ENCODE measurements at regions not wholly inside any gene's neighbourhood (a gene's known extent, or its start where the extent isn't known, plus 50 kb on each side); places are given as distances from the start of the nearest gene placed in this dataset.

- no peak overlapping the region for H3K27ac ChIP-seq (ENCODE audit: low read depth, low read length)
- no peak overlapping the region for H3K9ac ChIP-seq (ENCODE audit: low read depth in 1 of 3, low read length in 3 of 3)
- H3K4me1 ChIP-seq (ENCODE audit: control insufficient read depth in 3 of 3, insufficient read depth in 3 of 3, low read length in 3 of 3) = peaks cover 9 to 11% (median 11%) of the 10 kb centered on the region in 3 donors
- H3K27me3 ChIP-seq (ENCODE audit: control insufficient read depth in 3 of 3, insufficient read depth in 3 of 3, low read length in 3 of 3) = no peaks in the 10 kb centered on the region
- no peak overlapping the region for H3K4me3 ChIP-seq (ENCODE audit: low read length in 3 of 3)
- H3K9me3 ChIP-seq (ENCODE audit: control insufficient read depth in 3 of 3, low read length in 3 of 3) = no peaks in the 10 kb centered on the region
- H3K36me3 ChIP-seq (ENCODE audit: control insufficient read depth in 3 of 3, insufficient read depth in 3 of 3, low read length in 3 of 3) = no peaks in the 10 kb centered on the region
Observed at GRCh38 chr7:135803143-135803542, 54.5 kb upstream of the FAM180A start.

DNA sequence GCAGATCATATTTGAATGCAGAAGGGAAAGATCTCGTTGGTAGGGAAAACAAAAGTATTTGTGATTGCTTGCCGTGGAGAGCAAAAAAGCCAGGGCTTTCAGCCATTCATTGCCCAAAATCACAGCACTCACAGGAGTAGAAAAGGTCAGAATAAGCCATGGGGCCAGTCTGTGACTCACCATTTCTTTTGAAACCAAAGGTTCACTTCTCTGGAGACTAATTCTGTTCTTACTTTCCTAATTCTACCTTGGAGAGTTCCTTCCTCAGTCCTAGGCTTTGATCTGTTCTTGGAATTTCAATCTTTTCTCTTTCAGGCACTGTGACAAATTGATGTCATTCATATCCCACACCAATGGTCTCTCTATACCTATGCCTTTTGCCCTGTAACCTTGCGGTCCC lies 54.1 kb upstream of the FAM180A start:
- H3K36me3 ChIP-seq (ENCODE audit: control insufficient read depth in 3 of 3, insufficient read depth in 3 of 3, low read length in 3 of 3) = no peaks in the 10 kb centered on the region
- no peaks in the 10 kb centered on the region for H3K27me3 ChIP-seq (ENCODE audit: control insufficient read depth in 3 of 3, insufficient read depth in 3 of 3, low read length in 3 of 3)
- H3K4me3 ChIP-seq (ENCODE audit: low read length in 3 of 3) = no peak overlapping the region
- peaks cover 5 to 7% (median 7%) of the 10 kb centered on the region in 3 donors for H3K4me1 ChIP-seq (ENCODE audit: control insufficient read depth in 3 of 3, insufficient read depth in 3 of 3, low read length in 3 of 3)
- no peak overlapping the region for H3K27ac ChIP-seq (ENCODE audit: low read depth, low read length)
- no peak overlapping the region for H3K9ac ChIP-seq (ENCODE audit: low read depth in 1 of 3, low read length in 3 of 3)
- no peaks in the 10 kb centered on the region for H3K9me3 ChIP-seq (ENCODE audit: control insufficient read depth in 3 of 3, low read length in 3 of 3)

DNA sequence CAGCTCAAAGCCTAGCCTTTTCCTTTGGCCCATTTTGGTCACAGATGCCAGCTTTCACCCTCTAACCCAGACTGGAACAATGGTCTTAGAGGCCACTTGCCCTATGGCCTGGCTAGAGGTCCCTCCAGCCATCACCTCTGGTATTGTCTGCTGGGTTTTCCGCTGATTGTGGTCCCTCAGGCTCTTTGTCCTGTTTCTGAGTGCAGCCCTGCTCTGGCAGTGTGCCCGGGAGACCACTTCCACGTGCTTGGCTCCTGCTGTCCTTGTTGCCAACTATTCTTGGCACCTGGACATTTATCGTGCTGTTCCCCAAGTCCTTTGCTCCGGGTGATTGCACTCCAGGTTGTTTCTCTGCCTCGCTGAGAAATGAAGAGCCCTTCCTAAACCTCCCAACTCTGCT lies 53.3 kb upstream of the FAM180A start:
- Histone ChIP-seq H3K9ac (ENCODE audit: low read depth in 1 of 3, low read length in 3 of 3) (no peak overlapping the region), H3K4me1 (ENCODE audit: control insufficient read depth in 3 of 3, insufficient read depth in 3 of 3, low read length in 3 of 3) (peaks cover 4 to 7% (median 7%) of the 10 kb centered on the region in 3 donors), H3K27ac (ENCODE audit: low read depth, low read length) (no peak overlapping the region), H3K9me3 (ENCODE audit: control insufficient read depth in 3 of 3, low read length in 3 of 3) (no peaks in the 10 kb centered on the region), H3K36me3 (ENCODE audit: control insufficient read depth in 3 of 3, insufficient read depth in 3 of 3, low read length in 3 of 3) (no peaks in the 10 kb centered on the region), H3K4me3 (ENCODE audit: low read length in 3 of 3) (no peak overlapping the region), H3K27me3 (ENCODE audit: control insufficient read depth in 3 of 3, insufficient read depth in 3 of 3, low read length in 3 of 3) (no peaks in the 10 kb centered on the region)

- H3K4me1 ChIP-seq (ENCODE audit: control insufficient read depth in 3 of 3, insufficient read depth in 3 of 3, low read length in 3 of 3) = peaks cover 4 to 7% (median 7%) of the 10 kb centered on the region in 3 donors
- H3K9ac ChIP-seq (ENCODE audit: low read depth in 1 of 3, low read length in 3 of 3) = peak overlapping the region in 1 of 3 donors; percentile 54
- H3K27me3 ChIP-seq (ENCODE audit: control insufficient read depth in 3 of 3, insufficient read depth in 3 of 3, low read length in 3 of 3) = no peaks in the 10 kb centered on the region
- H3K27ac ChIP-seq (ENCODE audit: low read depth, low read length) = no peak overlapping the region
- H3K36me3 ChIP-seq (ENCODE audit: control insufficient read depth in 3 of 3, insufficient read depth in 3 of 3, low read length in 3 of 3) = no peaks in the 10 kb centered on the region
- H3K9me3 ChIP-seq (ENCODE audit: control insufficient read depth in 3 of 3, low read length in 3 of 3) = no peaks in the 10 kb centered on the region
- H3K4me3 ChIP-seq (ENCODE audit: low read length in 3 of 3) = peak overlapping the region; percentile 23 to 49 (median 36)
Observed at GRCh38 chr7:135801045-135801693, 52.6 kb upstream of the FAM180A start.

GRCh38 chr7:135800560-135800959 lies 51.9 kb upstream of the FAM180A start:
- H3K4me1 ChIP-seq (ENCODE audit: control insufficient read depth in 3 of 3, insufficient read depth in 3 of 3, low read length in 3 of 3) = peaks cover 4 to 11% (median 7%) of the 10 kb centered on the region in 3 donors
- no peaks in the 10 kb centered on the region for H3K36me3 ChIP-seq (ENCODE audit: control insufficient read depth in 3 of 3, insufficient read depth in 3 of 3, low read length in 3 of 3)
- H3K4me3 ChIP-seq (ENCODE audit: low read length in 3 of 3) = peak overlapping the region in 1 of 3 donors; percentile 49
- no peaks in the 10 kb centered on the region for H3K9me3 ChIP-seq (ENCODE audit: control insufficient read depth in 3 of 3, low read length in 3 of 3)
- H3K27me3 ChIP-seq (ENCODE audit: control insufficient read depth in 3 of 3, insufficient read depth in 3 of 3, low read length in 3 of 3) = no peaks in the 10 kb centered on the region
- peak overlapping the region in 1 of 3 donors; percentile 54 for H3K9ac ChIP-seq (ENCODE audit: low read depth in 1 of 3, low read length in 3 of 3)
- no peak overlapping the region for H3K27ac ChIP-seq (ENCODE audit: low read depth, low read length)

- Histone ChIP-seq H3K36me3 (ENCODE audit: control insufficient read depth in 3 of 3, insufficient read depth in 3 of 3, low read length in 3 of 3) (no peaks in the 10 kb centered on the region), H3K4me1 (ENCODE audit: control insufficient read depth in 3 of 3, insufficient read depth in 3 of 3, low read length in 3 of 3) (peaks cover 4 to 13% (median 7%) of the 10 kb centered on the region in 3 donors), H3K4me3 (ENCODE audit: low read length in 3 of 3) (no peak overlapping the region), H3K9me3 (ENCODE audit: control insufficient read depth in 3 of 3, low read length in 3 of 3) (no peaks in the 10 kb centered on the region), H3K27me3 (ENCODE audit: control insufficient read depth in 3 of 3, insufficient read depth in 3 of 3, low read length in 3 of 3) (no peaks in the 10 kb centered on the region), H3K9ac (ENCODE audit: low read depth in 1 of 3, low read length in 3 of 3) (no peak overlapping the region), H3K27ac (ENCODE audit: low read depth, low read length) (no peak overlapping the region)
Observed at GRCh38 chr7:135799881-135800280, 51.3 kb upstream of the FAM180A start.

Data from skeletal muscle tissue (tissue), 3 donors.